ENCODE measurements at regions not wholly inside any gene's neighbourhood (a gene's known extent, or its start where the extent isn't known, plus 50 kb on each side); places are given as distances from the start of the nearest gene placed in this dataset.

- no peak overlapping the region for H3K27ac ChIP-seq
- no peaks in the 10 kb centered on the region for H3K36me3 ChIP-seq
Observed at GRCh38 chr17:14776791-14777190, 475.9 kb downstream of the HS3ST3B1 start.

GRCh38 chr17:14775731-14776492 is 475.0 kb downstream of the HS3ST3B1 start:
- Histone ChIP-seq H3K27me3 (ENCODE audit: insufficient read depth, low read depth, severe bottlenecking) (no peaks in the 10 kb centered on the region), H3K36me3 (no peaks in the 10 kb centered on the region), H3K27ac (no peak overlapping the region), H3K9me3 (ENCODE audit: severe bottlenecking) (no peaks in the 10 kb centered on the region), H3K4me3 (ENCODE audit: low read depth, low read length) (no peak overlapping the region)
- TF ChIP-seq, protein P1, sequence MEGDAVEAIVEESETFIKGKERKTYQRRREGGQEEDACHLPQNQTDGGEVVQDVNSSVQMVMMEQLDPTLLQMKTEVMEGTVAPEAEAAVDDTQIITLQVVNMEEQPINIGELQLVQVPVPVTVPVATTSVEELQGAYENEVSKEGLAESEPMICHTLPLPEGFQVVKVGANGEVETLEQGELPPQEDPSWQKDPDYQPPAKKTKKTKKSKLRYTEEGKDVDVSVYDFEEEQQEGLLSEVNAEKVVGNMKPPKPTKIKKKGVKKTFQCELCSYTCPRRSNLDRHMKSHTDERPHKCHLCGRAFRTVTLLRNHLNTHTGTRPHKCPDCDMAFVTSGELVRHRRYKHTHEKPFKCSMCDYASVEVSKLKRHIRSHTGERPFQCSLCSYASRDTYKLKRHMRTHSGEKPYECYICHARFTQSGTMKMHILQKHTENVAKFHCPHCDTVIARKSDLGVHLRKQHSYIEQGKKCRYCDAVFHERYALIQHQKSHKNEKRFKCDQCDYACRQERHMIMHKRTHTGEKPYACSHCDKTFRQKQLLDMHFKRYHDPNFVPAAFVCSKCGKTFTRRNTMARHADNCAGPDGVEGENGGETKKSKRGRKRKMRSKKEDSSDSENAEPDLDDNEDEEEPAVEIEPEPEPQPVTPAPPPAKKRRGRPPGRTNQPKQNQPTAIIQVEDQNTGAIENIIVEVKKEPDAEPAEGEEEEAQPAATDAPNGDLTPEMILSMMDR (IDR thresholded peaks at IDR 0.05; ENCODE audit: low read depth, low read length), result no peak
- no peak for DNase-seq

More at GRCh38 chr17:14776791-14777190, 475.9 kb downstream of the HS3ST3B1 start:
- no peaks in the 10 kb centered on the region for H3K27me3 ChIP-seq (ENCODE audit: insufficient read depth, low read depth, severe bottlenecking)
- no peak overlapping the region for H3K4me3 ChIP-seq (ENCODE audit: low read depth, low read length)
- DNase-seq, result no peak
- TF ChIP-seq, protein P1 (IDR thresholded peaks at IDR 0.05; ENCODE audit: low read depth, low read length), result no peak
- H3K9me3 ChIP-seq (ENCODE audit: severe bottlenecking), result no peaks in the 10 kb centered on the region

- no peak for DNase-seq
- H3K9me3 ChIP-seq (ENCODE audit: severe bottlenecking), result no peaks in the 10 kb centered on the region
- TF ChIP-seq, protein P1 (IDR thresholded peaks at IDR 0.05; ENCODE audit: low read depth, low read length), result no peak
- H3K27ac ChIP-seq, result no peak overlapping the region
- H3K27me3 ChIP-seq (ENCODE audit: insufficient read depth, low read depth, severe bottlenecking), result no peaks in the 10 kb centered on the region
- no peak overlapping the region for H3K4me3 ChIP-seq (ENCODE audit: low read depth, low read length)
- no peaks in the 10 kb centered on the region for H3K36me3 ChIP-seq
Observed at GRCh38 chr17:14774774-14775173, 473.9 kb downstream of the HS3ST3B1 start.

GRCh38 chr17:14772776-14773175 is 471.9 kb downstream of the HS3ST3B1 start:
- Histone ChIP-seq H3K27me3 (ENCODE audit: insufficient read depth, low read depth, severe bottlenecking) (no peaks in the 10 kb centered on the region), H3K36me3 (no peaks in the 10 kb centered on the region), H3K9me3 (ENCODE audit: severe bottlenecking) (no peaks in the 10 kb centered on the region), H3K4me3 (ENCODE audit: low read depth, low read length) (no peak overlapping the region), H3K27ac (peak overlapping the region; percentile 74)
- TF ChIP-seq, protein P1 (IDR thresholded peaks at IDR 0.05; ENCODE audit: low read depth, low read length), result no peak
- peak; percentile 63 for DNase-seq

GRCh38 chr17:14771543-14771942 is 470.7 kb downstream of the HS3ST3B1 start:
- Histone ChIP-seq H3K27ac (peak overlapping the region; percentile 74), H3K9me3 (ENCODE audit: severe bottlenecking) (no peaks in the 10 kb centered on the region), H3K27me3 (ENCODE audit: insufficient read depth, low read depth, severe bottlenecking) (no peaks in the 10 kb centered on the region), H3K4me3 (ENCODE audit: low read depth, low read length) (no peak overlapping the region), H3K36me3 (no peaks in the 10 kb centered on the region)
- TF ChIP-seq, protein P1 (IDR thresholded peaks at IDR 0.05; ENCODE audit: low read depth, low read length), result no peak
- DNase-seq, result no peak

GRCh38 chr17:14768923-14769322 is 468.0 kb downstream of the HS3ST3B1 start:
- TF ChIP-seq, protein P1 (IDR thresholded peaks at IDR 0.05; ENCODE audit: low read depth, low read length), result peak; percentile 14; the same call in 1 of the 2 replicates
- no peak overlapping the region for H3K27ac ChIP-seq
- DNase-seq, result no peak
- H3K9me3 ChIP-seq (ENCODE audit: severe bottlenecking), result no peaks in the 10 kb centered on the region
- no peaks in the 10 kb centered on the region for H3K36me3 ChIP-seq
- H3K27me3 ChIP-seq (ENCODE audit: insufficient read depth, low read depth, severe bottlenecking), result no peaks in the 10 kb centered on the region
- no peak overlapping the region for H3K4me3 ChIP-seq (ENCODE audit: low read depth, low read length)

Data from WERI-Rb-1 (cell line).